Muscle of back (tissue), 3 donors: ENCODE measurements at regions not wholly inside any gene's neighbourhood (a gene's known extent, or its start where the extent isn't known, plus 50 kb on each side); places are given as distances from the start of the nearest gene placed in this dataset.
"Not testable (repeated sequence)": the region's sequence is repeated elsewhere in the genome, so short reads cannot be mapped to it uniquely, and the experiment has no call there.

Experiments
- DNase-seq, 3 donors: peaks; one replicate each; pipeline versions ENCODE4 v3.0.0 to v3.0.0-alpha.2; 2013

- no peak for DNase-seq
These were observed 307.7 kb downstream of the JRKL start for GRCh38 chr11:96697466-96697865.

GRCh38 chr11:96704847-96705246, 315.0 kb downstream of the JRKL start:
- DNase-seq, result no peak

DNA sequence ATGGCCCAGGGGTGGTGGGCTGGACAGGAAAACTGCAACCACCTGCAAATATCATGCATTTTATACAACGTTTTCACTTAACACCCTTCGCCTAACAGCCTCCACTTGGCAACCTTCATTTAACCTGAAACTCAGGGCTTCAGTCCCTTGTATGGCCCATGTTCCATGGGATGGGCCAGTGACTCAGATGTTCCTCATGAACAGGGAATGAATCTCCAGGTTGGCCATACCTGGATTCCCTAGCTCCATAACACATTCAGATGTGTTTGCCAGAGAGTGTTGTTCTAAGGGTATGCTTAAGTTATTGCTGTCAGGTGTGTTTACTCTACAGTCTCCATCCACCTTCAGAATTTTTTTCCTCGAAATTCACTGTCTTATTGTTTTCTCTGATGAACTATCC, 316.9 kb downstream of the JRKL start:
- no peak for DNase-seq

DNA sequence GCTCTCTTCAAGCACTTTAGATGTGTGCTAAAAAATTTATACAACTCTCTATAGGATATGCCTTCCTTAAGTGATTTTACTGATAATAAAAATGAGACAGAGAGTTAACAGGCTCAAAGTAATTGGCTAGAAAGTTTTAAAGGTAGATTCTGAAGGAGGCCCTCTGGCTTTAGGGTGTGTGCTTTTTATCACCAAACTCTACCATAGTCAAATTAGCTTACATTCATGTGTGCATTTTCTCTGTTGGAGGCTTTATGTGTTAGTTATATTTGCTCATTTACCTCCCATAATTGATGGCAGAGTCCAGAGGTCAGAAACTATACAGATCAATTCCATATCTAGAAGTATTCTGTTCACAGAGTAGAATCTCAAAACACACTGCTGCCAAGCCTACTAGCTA, 317.5 kb downstream of the JRKL start:
- DNase-seq, result no peak

- no peak for DNase-seq
These were observed 318.5 kb downstream of the JRKL start for GRCh38 chr11:96708219-96708878.

DNA sequence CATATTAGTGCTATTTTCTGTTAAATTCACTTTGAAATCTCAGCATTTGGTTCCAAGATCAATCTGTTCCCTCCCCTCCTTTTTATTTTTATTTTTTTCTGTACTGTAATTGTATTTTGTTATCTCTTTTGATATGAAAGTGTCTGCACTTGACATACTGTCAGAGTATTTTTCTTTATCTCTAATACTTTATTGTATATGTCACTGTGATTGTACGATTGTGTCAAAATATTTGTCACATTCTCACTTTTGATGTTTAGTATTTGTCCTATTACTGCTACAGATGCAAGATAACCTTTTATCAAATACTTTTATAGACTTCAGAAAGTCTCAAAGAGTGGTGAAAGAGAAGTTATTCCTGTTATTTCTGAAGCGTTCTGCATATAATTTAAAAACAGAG, 323.5 kb downstream of the JRKL start:
- DNase-seq, result no peak

DNA sequence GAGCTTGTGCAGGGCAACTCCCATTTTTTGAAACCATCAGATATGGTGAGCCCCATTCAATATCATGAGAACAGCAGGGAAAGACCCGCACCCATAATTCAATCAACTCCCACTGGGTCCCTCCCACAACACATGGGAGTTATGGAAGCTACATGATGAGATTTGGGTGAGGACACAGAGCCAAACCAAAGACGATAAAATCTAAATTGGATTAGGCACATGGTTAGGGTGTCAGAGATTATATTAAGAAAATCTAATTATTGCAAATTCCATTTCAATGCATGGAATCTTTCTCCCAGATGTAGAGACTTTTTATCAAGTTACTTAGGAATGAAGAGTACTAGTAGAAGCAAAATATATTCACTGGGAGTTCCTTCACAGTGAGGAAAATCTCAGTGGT, 324.9 kb downstream of the JRKL start:
- no peak for DNase-seq

DNA sequence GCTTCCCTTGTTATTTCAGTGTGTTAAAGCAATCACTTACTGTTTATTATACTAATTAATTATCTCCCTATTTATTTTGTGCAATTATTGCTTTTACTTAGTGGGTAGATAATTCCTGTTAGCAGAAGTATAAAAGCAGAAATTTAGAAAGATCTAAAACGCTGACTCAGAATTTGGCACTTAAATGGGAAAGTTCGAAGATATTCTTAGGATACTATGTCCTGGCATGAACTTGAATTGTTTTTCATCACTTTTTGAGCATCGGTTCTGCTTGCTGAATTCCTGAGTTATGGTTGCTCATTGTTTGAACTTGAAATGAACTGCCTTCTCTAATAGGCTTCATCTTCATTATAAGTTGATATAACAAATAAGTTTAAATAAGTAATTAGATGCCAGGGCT, 325.4 kb downstream of the JRKL start:
- peak in 1 of 3 donors; percentile 5 for DNase-seq

DNA sequence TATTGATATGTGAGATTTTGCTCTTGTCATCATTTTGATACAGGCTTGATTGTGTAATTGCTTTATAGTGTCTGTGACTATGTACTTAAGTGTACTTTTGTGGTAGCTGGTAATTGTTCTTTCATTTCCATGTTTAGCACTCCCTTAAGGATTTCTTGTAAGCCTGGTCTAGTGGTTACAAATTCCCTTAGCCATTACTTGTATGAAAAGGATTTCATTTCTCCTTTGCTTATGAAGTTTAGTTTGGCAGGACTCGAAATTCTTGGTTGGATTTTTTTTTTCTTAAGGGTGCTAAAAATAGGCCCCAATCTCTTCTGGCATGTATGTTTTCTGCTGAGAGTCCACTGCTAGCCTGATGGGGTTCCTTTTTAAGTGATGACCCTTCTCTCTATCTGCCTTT, 346.8 kb downstream of the JRKL start:
- DNase-seq, result no peak

GRCh38 chr11:96738311-96738710, 348.5 kb downstream of the JRKL start:
- DNase-seq, result no peak

DNA sequence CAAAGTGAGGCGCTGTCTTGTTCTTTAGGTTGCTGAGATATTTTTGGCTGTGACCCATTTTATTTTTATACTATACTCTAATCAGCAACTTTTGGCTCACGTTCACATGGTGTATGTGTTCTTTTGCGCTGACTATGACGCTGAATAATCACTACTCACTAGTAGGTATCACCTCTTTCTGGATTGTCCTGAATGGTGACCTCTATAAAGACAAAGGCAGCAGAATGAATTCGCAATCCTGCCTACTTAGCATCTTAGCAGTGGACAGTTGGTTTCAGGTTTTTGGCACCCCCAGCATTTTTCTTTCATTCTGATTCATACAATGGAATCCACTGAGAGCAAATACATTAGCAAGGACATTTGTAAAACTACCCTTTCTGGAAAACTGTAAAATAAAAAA, 351.3 kb downstream of the JRKL start:
- no peak for DNase-seq

DNA sequence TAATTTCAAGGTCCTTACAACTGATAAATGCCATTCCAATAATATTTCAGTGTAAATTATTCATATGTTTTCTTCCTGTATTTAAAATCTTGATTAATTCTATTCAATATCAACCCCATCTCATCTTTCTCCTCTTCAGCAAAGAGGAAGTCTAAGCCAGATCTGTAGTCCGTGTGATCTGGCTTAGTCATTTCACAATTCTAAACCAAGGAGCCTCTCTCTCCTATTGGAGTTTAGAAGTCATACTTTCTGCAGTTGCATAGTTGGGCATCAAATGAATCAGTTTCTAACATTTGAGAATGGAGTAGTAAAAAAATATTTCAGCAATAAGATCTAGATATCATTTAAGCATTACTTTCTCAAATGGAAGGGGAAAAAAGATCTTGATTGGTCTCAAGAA, 354.9 kb downstream of the JRKL start:
- DNase-seq, result no peak

DNA sequence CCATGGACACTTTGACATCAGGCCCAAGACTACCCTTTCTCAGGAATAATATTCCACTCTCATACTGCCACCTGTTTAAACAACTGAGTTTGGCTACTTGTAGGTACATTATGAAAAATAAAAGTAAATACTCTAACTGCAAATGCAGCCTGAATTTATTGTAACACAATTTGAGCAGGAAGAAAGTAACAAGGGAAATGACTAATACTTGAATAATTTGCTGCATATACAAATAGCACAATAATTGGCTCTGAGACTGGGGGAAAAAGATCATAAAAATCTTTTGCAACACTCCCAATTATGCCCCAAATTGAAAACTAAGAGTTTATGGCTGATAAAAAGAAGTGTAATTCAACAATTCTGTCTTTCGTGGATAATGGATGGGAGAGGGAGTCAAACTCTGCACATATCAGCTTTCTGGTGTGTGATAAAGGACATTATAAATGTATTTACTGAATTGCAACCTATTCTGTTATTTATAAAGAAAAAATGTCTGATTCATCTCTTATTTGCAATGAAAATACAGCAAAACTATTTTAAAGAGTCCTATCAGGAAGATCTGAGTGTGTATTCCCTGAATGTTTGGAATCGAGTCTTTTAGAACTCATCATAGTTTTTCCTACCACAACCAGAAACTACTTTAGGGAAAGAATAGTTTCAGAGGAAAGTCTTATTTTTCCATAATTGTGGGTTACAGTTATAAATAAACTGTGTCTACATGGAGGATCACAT, 359.0 kb downstream of the JRKL start:
- peak in 2 of 3 donors; percentile 23 to 31 for DNase-seq

DNA sequence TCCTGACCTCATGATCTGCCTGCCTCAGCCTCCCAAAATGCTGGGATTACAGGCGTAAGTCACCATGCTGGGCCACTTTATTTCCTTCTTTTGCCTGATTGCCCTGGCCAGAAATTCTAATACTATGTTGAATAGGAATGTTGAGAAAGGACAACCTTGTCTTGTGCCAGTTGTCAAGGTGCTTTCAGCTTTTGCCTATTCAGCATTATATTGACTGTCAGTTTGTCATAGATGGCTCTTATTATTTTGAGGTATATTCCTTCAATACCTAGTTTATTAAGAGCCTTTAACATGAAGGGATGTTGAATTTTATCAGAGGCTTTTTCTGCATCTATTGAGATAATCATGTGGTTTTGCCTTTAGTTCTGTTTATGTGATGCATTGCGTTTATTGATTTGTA, 362.0 kb downstream of the JRKL start:
- not testable (repeated sequence) for DNase-seq

DNA sequence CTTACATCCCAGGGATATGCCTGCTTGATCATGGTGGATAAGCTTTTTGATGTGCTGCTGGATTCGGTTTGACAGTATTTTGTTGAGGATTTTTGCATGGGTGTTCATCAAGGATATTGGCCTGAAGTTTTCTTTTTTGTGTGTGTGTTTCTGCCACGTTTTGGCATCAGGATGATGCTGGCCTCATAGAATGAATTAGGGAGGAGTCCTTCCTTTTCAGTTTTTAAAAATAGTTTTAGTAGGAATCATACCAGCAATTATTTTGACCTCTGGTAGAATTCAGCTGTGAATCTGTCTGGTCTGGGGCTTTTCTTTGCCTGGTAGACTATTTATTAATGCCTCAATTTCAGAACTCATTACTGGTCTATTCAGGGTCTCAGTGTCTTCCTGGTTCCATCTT, 362.4 kb downstream of the JRKL start:
- no peak for DNase-seq

DNA sequence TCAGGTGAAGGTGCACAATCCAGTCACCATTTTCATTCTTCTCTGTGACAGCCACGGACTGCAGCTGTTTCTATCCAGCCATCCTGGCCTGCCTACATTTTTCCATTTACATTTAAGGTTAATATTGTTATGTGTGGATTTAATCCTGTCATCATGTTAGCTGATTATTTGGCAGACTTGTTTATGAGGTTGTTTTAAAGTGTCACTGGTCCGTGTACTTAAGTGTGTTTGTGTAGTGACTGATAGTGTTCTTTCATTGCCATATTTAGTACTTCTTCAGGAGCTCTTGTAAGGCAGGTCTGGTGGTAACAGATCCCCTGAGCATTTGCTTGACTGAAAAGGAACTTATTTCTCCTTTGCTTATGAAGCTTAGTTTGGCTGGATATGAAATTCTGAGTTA, 364.2 kb downstream of the JRKL start:
- DNase-seq, result no peak

DNA sequence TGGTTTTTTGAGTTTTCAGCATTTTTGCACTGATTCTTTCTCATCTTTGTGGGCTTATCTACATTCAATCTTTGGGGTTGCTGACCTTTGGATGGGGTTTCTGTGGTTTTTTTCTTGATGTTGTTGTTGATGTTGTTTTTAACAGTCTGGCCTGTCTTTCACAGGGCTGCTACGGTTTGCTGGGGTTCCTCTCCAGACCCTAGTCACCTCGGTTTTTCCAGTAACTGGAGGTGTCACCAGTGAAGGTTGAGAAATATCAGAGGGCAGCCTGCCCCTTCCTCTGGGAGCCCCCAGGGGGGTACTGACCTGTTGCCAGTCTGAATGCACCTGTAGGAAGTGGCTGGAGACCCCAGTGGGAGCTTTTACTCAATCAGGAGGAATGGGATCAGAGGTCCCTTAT, 365.4 kb downstream of the JRKL start:
- no peak for DNase-seq

- no peak for DNase-seq
These were observed 365.9 kb downstream of the JRKL start for GRCh38 chr11:96755752-96756151.

DNA sequence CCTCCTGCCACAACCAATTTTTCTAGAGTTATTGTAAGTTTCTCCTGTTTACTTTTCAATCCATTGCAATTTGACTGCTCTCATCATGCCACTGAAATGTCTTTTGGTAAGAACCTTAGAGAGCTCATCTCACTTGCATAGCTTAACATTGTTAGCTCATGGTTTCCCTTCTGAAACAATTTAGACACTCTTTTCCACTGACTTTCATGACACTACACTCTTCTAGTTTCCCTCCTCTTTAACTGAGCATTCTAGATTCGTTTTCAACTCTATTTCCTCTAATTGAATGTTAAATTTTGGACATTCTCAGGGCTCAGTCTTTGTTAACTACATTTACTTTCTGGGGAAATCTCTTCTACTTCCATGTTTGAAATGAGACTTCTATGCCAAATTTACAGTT, 369.1 kb downstream of the JRKL start:
- DNase-seq, result no peak

DNA sequence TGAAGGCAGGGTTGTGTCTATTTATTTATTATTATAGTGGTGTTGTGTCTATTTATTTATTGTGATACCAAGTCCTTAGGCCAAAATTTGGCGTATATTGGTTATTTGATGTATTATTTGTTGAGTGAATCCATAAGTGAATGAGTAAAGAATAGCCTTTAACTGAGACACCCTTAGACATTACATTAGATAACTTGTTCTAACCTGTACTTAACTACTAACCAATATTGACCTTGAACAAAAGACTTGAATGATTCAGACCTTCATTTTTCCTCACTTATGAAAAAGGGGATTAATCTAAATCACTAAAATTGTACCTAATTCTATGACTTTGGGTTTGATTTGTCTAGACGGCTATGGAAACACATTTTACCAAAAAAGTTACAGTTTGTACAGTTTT, 370.5 kb downstream of the JRKL start:
- no peak for DNase-seq

DNA sequence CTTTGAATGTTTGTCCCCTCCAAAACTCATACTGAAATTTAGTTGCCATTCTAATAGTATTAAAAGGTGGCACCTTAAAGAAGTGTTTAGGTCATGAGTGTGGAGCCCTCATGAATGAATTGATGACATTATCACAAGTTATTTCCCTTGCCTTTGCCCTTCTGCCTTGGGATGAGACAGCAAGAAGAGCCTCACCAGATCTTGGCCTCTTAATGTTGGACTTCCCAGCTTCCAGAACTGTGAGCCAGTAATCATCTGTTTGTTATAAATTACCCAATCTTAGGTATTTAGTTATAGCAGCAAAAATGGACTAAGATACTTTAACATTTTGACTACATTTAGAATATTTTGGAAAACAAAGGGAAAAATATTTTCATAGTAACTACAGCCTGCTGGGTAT, 371.0 kb downstream of the JRKL start:
- DNase-seq, result no peak

GRCh38 chr11:96761451-96761850, 371.6 kb downstream of the JRKL start:
- no peak for DNase-seq

DNA sequence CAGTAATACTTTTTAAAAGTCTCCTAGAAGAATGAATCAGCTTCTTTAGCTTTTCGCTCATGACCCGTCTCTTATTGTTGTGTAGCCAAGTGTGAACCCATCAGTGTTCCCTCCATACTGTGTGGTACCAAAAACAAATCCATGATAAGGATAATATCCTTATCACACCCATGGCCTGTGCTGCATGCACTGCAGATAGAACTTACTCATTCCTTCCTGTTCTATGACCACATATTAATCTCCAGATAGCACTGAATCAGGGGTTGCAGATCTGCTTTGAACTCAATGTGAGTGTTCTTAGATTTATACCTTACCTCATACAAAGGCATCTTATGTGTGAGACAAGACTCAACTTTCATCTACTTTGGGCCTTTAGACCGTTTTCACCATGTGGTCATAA, 373.4 kb downstream of the JRKL start:
- no peak for DNase-seq

- DNase-seq, result no peak
These were observed 388.5 kb downstream of the JRKL start for GRCh38 chr11:96778272-96778671.
